ENCODE measurements at regions not wholly inside any gene's neighbourhood (a gene's known extent, or its start where the extent isn't known, plus 50 kb on each side); places are given as distances from the start of the nearest gene placed in this dataset.

GRCh38 chr14:84987042-84987441 lies 542.9 kb upstream of the FLRT2 start:
- Mint-ChIP-seq H3K9me3 (no peaks in the 10 kb centered on the region), H3K27ac (ENCODE audit: unreplicated experiment) (no peak overlapping the region), H3K27me3 (ENCODE audit: low read depth) (no peaks in the 10 kb centered on the region), H3K4me1 (no peaks in the 10 kb centered on the region), H3K4me3 (no peak overlapping the region), H3K36me3 (ENCODE audit: low read depth) (no peaks in the 10 kb centered on the region)
- TF ChIP-seq, protein P1, sequence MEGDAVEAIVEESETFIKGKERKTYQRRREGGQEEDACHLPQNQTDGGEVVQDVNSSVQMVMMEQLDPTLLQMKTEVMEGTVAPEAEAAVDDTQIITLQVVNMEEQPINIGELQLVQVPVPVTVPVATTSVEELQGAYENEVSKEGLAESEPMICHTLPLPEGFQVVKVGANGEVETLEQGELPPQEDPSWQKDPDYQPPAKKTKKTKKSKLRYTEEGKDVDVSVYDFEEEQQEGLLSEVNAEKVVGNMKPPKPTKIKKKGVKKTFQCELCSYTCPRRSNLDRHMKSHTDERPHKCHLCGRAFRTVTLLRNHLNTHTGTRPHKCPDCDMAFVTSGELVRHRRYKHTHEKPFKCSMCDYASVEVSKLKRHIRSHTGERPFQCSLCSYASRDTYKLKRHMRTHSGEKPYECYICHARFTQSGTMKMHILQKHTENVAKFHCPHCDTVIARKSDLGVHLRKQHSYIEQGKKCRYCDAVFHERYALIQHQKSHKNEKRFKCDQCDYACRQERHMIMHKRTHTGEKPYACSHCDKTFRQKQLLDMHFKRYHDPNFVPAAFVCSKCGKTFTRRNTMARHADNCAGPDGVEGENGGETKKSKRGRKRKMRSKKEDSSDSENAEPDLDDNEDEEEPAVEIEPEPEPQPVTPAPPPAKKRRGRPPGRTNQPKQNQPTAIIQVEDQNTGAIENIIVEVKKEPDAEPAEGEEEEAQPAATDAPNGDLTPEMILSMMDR (conservative IDR thresholded peaks at IDR 0.05), result no peak
- DNase-seq (ENCODE audit: low read depth, low spot score), result no peak

DNA sequence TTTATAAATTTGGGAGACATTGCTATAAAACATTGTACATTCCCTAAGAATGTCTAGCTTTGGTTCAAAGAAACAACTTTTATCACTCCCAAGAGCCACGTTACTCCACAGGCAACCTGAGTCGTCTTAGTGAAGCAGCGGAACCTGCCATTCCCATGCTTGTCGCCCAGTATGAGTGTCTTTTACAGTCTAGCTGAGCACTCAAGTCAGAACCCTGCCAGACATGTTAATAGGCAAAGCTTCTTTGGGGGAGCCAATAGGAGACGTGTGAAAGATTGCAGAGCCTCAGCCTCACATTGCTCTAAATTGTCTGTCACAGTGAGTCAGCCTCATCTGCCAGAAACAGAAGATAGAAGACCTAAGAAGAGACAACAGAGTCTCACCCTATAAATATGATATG lies 541.6 kb upstream of the FLRT2 start:
- no peak overlapping the region for H3K27ac Mint-ChIP-seq (ENCODE audit: unreplicated experiment)

DNA sequence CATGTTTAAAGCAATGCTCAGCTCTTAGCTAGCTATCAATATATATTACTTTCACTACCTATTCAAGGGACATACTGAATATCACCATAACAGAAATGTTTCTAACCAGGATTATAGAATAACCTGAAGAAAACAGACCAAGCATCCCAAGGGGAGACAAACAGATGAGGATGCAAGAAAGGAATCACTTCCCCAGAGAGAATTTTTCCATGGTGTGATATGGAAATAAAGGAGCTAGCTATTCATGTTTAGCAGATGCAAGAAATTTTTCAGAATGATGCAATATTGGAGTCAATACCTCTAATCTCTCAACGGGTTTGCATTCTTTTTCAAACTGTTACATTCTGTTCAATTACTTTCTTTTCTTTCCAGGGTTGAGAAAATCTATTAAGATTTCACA lies 538.9 kb upstream of the FLRT2 start:
- no peaks in the 10 kb centered on the region for H3K36me3 Mint-ChIP-seq (ENCODE audit: low read depth)
- TF ChIP-seq, protein P1 (conservative IDR thresholded peaks at IDR 0.05), result no peak
- H3K4me1 Mint-ChIP-seq, result no peaks in the 10 kb centered on the region
- DNase-seq (ENCODE audit: low read depth, low spot score), result no peak
- H3K27ac Mint-ChIP-seq (ENCODE audit: unreplicated experiment), result no peak overlapping the region
- peaks cover 2% of the 10 kb centered on the region for H3K9me3 Mint-ChIP-seq
- H3K27me3 Mint-ChIP-seq (ENCODE audit: low read depth), result no peaks in the 10 kb centered on the region
- no peak overlapping the region for H3K4me3 Mint-ChIP-seq

More for the DNA sequence above, 541.6 kb upstream of the FLRT2 start:
- TF ChIP-seq, protein P1 (conservative IDR thresholded peaks at IDR 0.05), result no peak
- H3K4me3 Mint-ChIP-seq, result no peak overlapping the region
- H3K27me3 Mint-ChIP-seq (ENCODE audit: low read depth), result no peaks in the 10 kb centered on the region
- H3K36me3 Mint-ChIP-seq (ENCODE audit: low read depth), result no peaks in the 10 kb centered on the region
- no peaks in the 10 kb centered on the region for H3K4me1 Mint-ChIP-seq
- DNase-seq (ENCODE audit: low read depth, low spot score), result no peak
- H3K9me3 Mint-ChIP-seq, result no peaks in the 10 kb centered on the region

- no peaks in the 10 kb centered on the region for H3K36me3 Mint-ChIP-seq (ENCODE audit: low read depth)
- TF ChIP-seq, protein P1 (conservative IDR thresholded peaks at IDR 0.05), result no peak
- no peaks in the 10 kb centered on the region for H3K4me1 Mint-ChIP-seq
- no peak for DNase-seq (ENCODE audit: low read depth, low spot score)
- H3K27ac Mint-ChIP-seq (ENCODE audit: unreplicated experiment), result no peak overlapping the region
- H3K9me3 Mint-ChIP-seq, result peaks cover 2% of the 10 kb centered on the region
- no peaks in the 10 kb centered on the region for H3K27me3 Mint-ChIP-seq (ENCODE audit: low read depth)
- no peak overlapping the region for H3K4me3 Mint-ChIP-seq
Measured at GRCh38 chr14:84998216-84998615, 531.7 kb upstream of the FLRT2 start.

DNA sequence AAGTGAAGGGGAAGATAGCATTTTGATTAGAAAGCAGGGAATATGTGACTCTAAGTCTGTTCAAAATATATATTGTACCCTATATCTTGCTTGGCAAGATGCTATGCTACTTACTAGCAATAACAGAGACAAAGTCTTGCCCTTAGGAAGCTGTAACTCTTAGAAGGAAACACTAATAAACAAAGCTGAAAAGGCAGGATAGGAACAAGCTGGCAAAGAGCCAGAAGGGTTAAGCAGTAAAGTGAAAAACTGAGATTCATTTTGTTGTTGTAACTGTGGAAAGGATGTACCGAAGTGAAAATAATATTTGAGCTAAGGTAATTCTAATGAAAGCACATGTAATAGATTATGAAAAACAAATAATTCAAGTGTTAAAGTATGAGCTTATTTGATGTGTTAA lies 527.1 kb upstream of the FLRT2 start:
- no peaks in the 10 kb centered on the region for H3K27me3 Mint-ChIP-seq (ENCODE audit: low read depth)
- H3K9me3 Mint-ChIP-seq, result peaks cover 5% of the 10 kb centered on the region
- H3K27ac Mint-ChIP-seq (ENCODE audit: unreplicated experiment), result no peak overlapping the region
- DNase-seq (ENCODE audit: low read depth, low spot score), result no peak
- no peaks in the 10 kb centered on the region for H3K4me1 Mint-ChIP-seq
- TF ChIP-seq, protein P1 (conservative IDR thresholded peaks at IDR 0.05), result no peak
- no peak overlapping the region for H3K4me3 Mint-ChIP-seq
- no peaks in the 10 kb centered on the region for H3K36me3 Mint-ChIP-seq (ENCODE audit: low read depth)

DNA sequence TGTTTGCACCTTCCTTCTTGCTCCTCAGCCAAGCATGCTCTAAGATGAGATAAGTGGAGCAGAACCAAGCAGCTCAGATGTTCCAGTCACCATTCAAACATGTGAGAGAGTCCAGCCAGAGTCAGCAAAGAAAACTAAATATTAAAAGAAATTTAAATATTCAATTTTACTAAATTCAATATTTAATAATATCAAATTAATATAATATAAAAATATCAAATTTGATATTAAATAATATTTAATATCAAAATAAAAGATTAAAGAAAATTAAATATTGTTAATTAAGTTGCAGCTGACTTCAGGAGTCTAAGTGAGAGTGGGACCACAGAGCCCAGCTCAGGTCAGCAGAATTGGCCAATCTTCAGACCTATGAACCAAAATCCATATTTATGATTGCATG lies 526.1 kb upstream of the FLRT2 start:
- Mint-ChIP-seq H3K36me3 (ENCODE audit: low read depth) (no peaks in the 10 kb centered on the region), H3K27ac (ENCODE audit: unreplicated experiment) (no peak overlapping the region), H3K27me3 (ENCODE audit: low read depth) (no peaks in the 10 kb centered on the region), H3K4me3 (no peak overlapping the region), H3K9me3 (peaks cover 9% of the 10 kb centered on the region), H3K4me1 (no peaks in the 10 kb centered on the region)
- DNase-seq (ENCODE audit: low read depth, low spot score), result no peak
- TF ChIP-seq, protein P1 (conservative IDR thresholded peaks at IDR 0.05), result no peak
